ENCODE measurements at regions not wholly inside any gene's neighbourhood (a gene's known extent, or its start where the extent isn't known, plus 50 kb on each side); places are given as distances from the start of the nearest gene placed in this dataset.

- H3K27ac ChIP-seq = no peak overlapping the region
- H3K9ac ChIP-seq (ENCODE audit: insufficient read length) = no peak overlapping the region
- no peaks in the 10 kb centered on the region for H3K36me3 ChIP-seq (ENCODE audit: insufficient read depth, low read length)
- DNase-seq (ENCODE audit: low read depth, low spot score) = no peak
- H3K4me3 ChIP-seq = no peak overlapping the region
- TF ChIP-seq POLR2AphosphoS5 (IDR thresholded peaks at IDR 0.05; ENCODE audit: borderline replicate concordance, low read depth, low read length) (no peak), EZH2 (IDR thresholded peaks at IDR 0.05) (no peak), FOXP2 (optimal IDR thresholded peaks at IDR 0.05; ENCODE audit: control extremely low read depth, extremely low read length, insufficient read depth) (no peak)
- no peaks in the 10 kb centered on the region for H3K9me3 ChIP-seq (ENCODE audit: low read depth, low read length)
Measured at GRCh38 chr7:25517906-25518305, 289.6 kb upstream of the NPVF start.

GRCh38 chr7:25520017-25520416 is 291.7 kb upstream of the NPVF start:
- Histone ChIP-seq H3K27ac (no peak overlapping the region), H3K9me3 (ENCODE audit: low read depth, low read length) (no peaks in the 10 kb centered on the region), H3K9ac (ENCODE audit: insufficient read length) (no peak overlapping the region), H3K36me3 (ENCODE audit: insufficient read depth, low read length) (no peaks in the 10 kb centered on the region), H3K4me3 (no peak overlapping the region)
- DNase-seq (ENCODE audit: low read depth, low spot score) = no peak
- no peak for TF ChIP-seq EZH2 (IDR thresholded peaks at IDR 0.05)
- TF ChIP-seq POLR2AphosphoS5 (IDR thresholded peaks at IDR 0.05; ENCODE audit: borderline replicate concordance, low read depth, low read length) = no peak

GRCh38 chr7:25520516-25520915 is 292.2 kb upstream of the NPVF start:
- no peak overlapping the region for H3K9ac ChIP-seq (ENCODE audit: insufficient read length)
- DNase-seq (ENCODE audit: low read depth, low spot score) = no peak
- H3K9me3 ChIP-seq (ENCODE audit: low read depth, low read length) = no peaks in the 10 kb centered on the region
- H3K27ac ChIP-seq = no peak overlapping the region
- TF ChIP-seq EZH2 (IDR thresholded peaks at IDR 0.05) (no peak), FOXP2 (optimal IDR thresholded peaks at IDR 0.05; ENCODE audit: control extremely low read depth, extremely low read length, insufficient read depth) (no peak), POLR2AphosphoS5 (IDR thresholded peaks at IDR 0.05; ENCODE audit: borderline replicate concordance, low read depth, low read length) (no peak)
- no peak overlapping the region for H3K4me3 ChIP-seq
- H3K36me3 ChIP-seq (ENCODE audit: insufficient read depth, low read length) = no peaks in the 10 kb centered on the region

- Histone ChIP-seq H3K9me3 (ENCODE audit: low read depth, low read length) (no peaks in the 10 kb centered on the region), H3K36me3 (ENCODE audit: insufficient read depth, low read length) (no peaks in the 10 kb centered on the region), H3K27ac (no peak overlapping the region), H3K4me3 (no peak overlapping the region), H3K9ac (ENCODE audit: insufficient read length) (no peak overlapping the region)
- DNase-seq (ENCODE audit: low read depth, low spot score) = no peak
- no peak for TF ChIP-seq FOXP2 (optimal IDR thresholded peaks at IDR 0.05; ENCODE audit: control extremely low read depth, extremely low read length, insufficient read depth)
- no peak for TF ChIP-seq EZH2 (IDR thresholded peaks at IDR 0.05)
- no peak for TF ChIP-seq POLR2AphosphoS5 (IDR thresholded peaks at IDR 0.05; ENCODE audit: borderline replicate concordance, low read depth, low read length)
Measured at GRCh38 chr7:25521236-25521635, 292.9 kb upstream of the NPVF start.

GRCh38 chr7:25522727-25523126 is 294.4 kb upstream of the NPVF start:
- Histone ChIP-seq H3K9ac (ENCODE audit: insufficient read length) (no peak overlapping the region), H3K36me3 (ENCODE audit: insufficient read depth, low read length) (no peaks in the 10 kb centered on the region), H3K27ac (no peak overlapping the region), H3K4me3 (no peak overlapping the region), H3K9me3 (ENCODE audit: low read depth, low read length) (no peaks in the 10 kb centered on the region)
- TF ChIP-seq EZH2 (IDR thresholded peaks at IDR 0.05) (no peak), FOXP2 (optimal IDR thresholded peaks at IDR 0.05; ENCODE audit: control extremely low read depth, extremely low read length, insufficient read depth) (no peak), POLR2AphosphoS5 (IDR thresholded peaks at IDR 0.05; ENCODE audit: borderline replicate concordance, low read depth, low read length) (no peak)
- DNase-seq (ENCODE audit: low read depth, low spot score) = no peak

- no peak for DNase-seq (ENCODE audit: low read depth, low spot score)
- no peak overlapping the region for H3K27ac ChIP-seq
- H3K9me3 ChIP-seq (ENCODE audit: low read depth, low read length) = no peaks in the 10 kb centered on the region
- H3K4me3 ChIP-seq = no peak overlapping the region
- no peak for TF ChIP-seq FOXP2 (optimal IDR thresholded peaks at IDR 0.05; ENCODE audit: control extremely low read depth, extremely low read length, insufficient read depth)
- TF ChIP-seq EZH2 (IDR thresholded peaks at IDR 0.05) = no peak
- TF ChIP-seq POLR2AphosphoS5 (IDR thresholded peaks at IDR 0.05; ENCODE audit: borderline replicate concordance, low read depth, low read length) = no peak
- H3K36me3 ChIP-seq (ENCODE audit: insufficient read depth, low read length) = no peaks in the 10 kb centered on the region
- no peak overlapping the region for H3K9ac ChIP-seq (ENCODE audit: insufficient read length)
Measured at GRCh38 chr7:25527665-25528170, 299.4 kb upstream of the NPVF start.

- no peaks in the 10 kb centered on the region for H3K9me3 ChIP-seq (ENCODE audit: low read depth, low read length)
- no peak overlapping the region for H3K4me3 ChIP-seq
- no peak overlapping the region for H3K9ac ChIP-seq (ENCODE audit: insufficient read length)
- H3K36me3 ChIP-seq (ENCODE audit: insufficient read depth, low read length) = no peaks in the 10 kb centered on the region
- H3K27ac ChIP-seq = no peak overlapping the region
- no peak for TF ChIP-seq POLR2AphosphoS5 (IDR thresholded peaks at IDR 0.05; ENCODE audit: borderline replicate concordance, low read depth, low read length)
- no peak for DNase-seq (ENCODE audit: low read depth, low spot score)
Measured at GRCh38 chr7:25529320-25529719, 301.0 kb upstream of the NPVF start.

- no peak overlapping the region for H3K4me3 ChIP-seq
- TF ChIP-seq FOXP2 (optimal IDR thresholded peaks at IDR 0.05; ENCODE audit: control extremely low read depth, extremely low read length, insufficient read depth) = no peak
- TF ChIP-seq EZH2 (IDR thresholded peaks at IDR 0.05) = no peak
- no peak for TF ChIP-seq POLR2AphosphoS5 (IDR thresholded peaks at IDR 0.05; ENCODE audit: borderline replicate concordance, low read depth, low read length)
- no peak overlapping the region for H3K9ac ChIP-seq (ENCODE audit: insufficient read length)
- no peaks in the 10 kb centered on the region for H3K9me3 ChIP-seq (ENCODE audit: low read depth, low read length)
- no peak for DNase-seq (ENCODE audit: low read depth, low spot score)
- no peak overlapping the region for H3K27ac ChIP-seq
- no peaks in the 10 kb centered on the region for H3K36me3 ChIP-seq (ENCODE audit: insufficient read depth, low read length)
Measured at GRCh38 chr7:25536851-25537250, 308.6 kb upstream of the NPVF start.

GRCh38 chr7:25537662-25538375 is 309.5 kb upstream of the NPVF start:
- H3K9ac ChIP-seq (ENCODE audit: insufficient read length) = no peak overlapping the region
- no peaks in the 10 kb centered on the region for H3K9me3 ChIP-seq (ENCODE audit: low read depth, low read length)
- no peaks in the 10 kb centered on the region for H3K36me3 ChIP-seq (ENCODE audit: insufficient read depth, low read length)
- no peak for DNase-seq (ENCODE audit: low read depth, low spot score)
- no peak overlapping the region for H3K27ac ChIP-seq
- H3K4me3 ChIP-seq = no peak overlapping the region
- TF ChIP-seq FOXP2 (optimal IDR thresholded peaks at IDR 0.05; ENCODE audit: control extremely low read depth, extremely low read length, insufficient read depth) (no peak), POLR2AphosphoS5 (IDR thresholded peaks at IDR 0.05; ENCODE audit: borderline replicate concordance, low read depth, low read length) (no peak), EZH2 (IDR thresholded peaks at IDR 0.05) (no peak)

Data from SK-N-MC (cell line).